Mammary epithelial cell (primary cell): ENCODE measurements at regions not wholly inside any gene's neighbourhood (a gene's known extent, or its start where the extent isn't known, plus 50 kb on each side); places are given as distances from the start of the nearest gene placed in this dataset.

Experiments used
- CTCF ChIP-seq, 2 donors: IDR thresholded peaks in 1 of 2; conservative IDR thresholded peaks in 1 of 2; 2 replicates each; pipeline ENCODE4 v1.5.1; 2011 to 2012; ENCODE audit warnings: inconsistent platforms in 2 of 2, low read length in 2 of 2, mild to moderate bottlenecking in 2 of 2, control low read depth in 1 of 2, low read depth in 1 of 2; ENCODE audit not compliant: insufficient read depth in 1 of 2; ENCODE audit errors: extremely low read depth in 1 of 2
- EZH2 ChIP-seq: IDR thresholded peaks from 2 replicates; pipeline ENCODE4 v1.6.1; 2012; ENCODE audit warnings: low read length, inconsistent platforms, borderline replicate concordance

GRCh38 chr5:30100148-30100713 is 1093.3 kb upstream of the CDH6 start:
- TF ChIP-seq EZH2 (no peak), CTCF (conservative IDR thresholded peaks at IDR 0.05 in 1 of 2, IDR thresholded peaks at IDR 0.05 in 1 of 2; ENCODE audit: extremely low read depth in 1 of 2, insufficient read depth in 1 of 2, low read depth in 1 of 2, low read length in 2 of 2) (no peak)
